SH-SY5Y (cell line): ENCODE measurements at regions not wholly inside any gene's neighbourhood (a gene's known extent, or its start where the extent isn't known, plus 50 kb on each side); places are given as distances from the start of the nearest gene placed in this dataset.

Experiments used
- GATA2 ChIP-seq: IDR thresholded peaks from 2 replicates; pipeline ENCODE4 v1.6.1; 2011; ENCODE audit warnings: mild to moderate bottlenecking, low read depth, low read length
- GATA3 ChIP-seq: IDR thresholded peaks from 2 replicates; pipeline ENCODE4 v1.6.1; 2011; ENCODE audit warnings: low read depth, mild to moderate bottlenecking, low read length, moderate library complexity

DNA sequence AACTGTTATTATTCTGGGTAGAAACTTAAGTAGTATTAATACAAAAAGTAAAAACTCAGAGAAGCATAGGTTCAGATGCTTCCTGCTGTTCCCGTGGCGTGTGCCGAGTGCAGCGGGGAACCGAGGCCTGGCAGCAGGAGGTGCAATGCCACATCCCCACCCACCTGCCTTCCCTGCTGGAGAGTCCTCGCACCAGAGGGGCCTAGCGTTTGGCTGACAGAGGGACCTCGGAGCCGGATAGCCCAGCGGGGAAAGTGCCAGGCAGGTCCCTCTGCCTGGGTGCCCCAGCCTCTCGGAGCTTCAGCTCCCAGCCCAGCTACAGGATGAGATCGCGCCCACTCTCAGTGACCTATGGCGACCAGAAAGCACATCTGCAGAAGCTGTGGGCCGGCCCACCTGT, 169.6 kb upstream of the GSE1 start:
- TF ChIP-seq GATA2: no peak
- TF ChIP-seq GATA3: no peak
